IMR-90 (cell line): ENCODE measurements at regions not wholly inside any gene's neighbourhood (a gene's known extent, or its start where the extent isn't known, plus 50 kb on each side); places are given as distances from the start of the nearest gene placed in this dataset.

ENCODE experiments used
- ATAC-seq: fragments of 200-7000 bp; cut with Tn5 transposase; 2 replicates; pipeline ENCODE4 v1.9.1; 2020; ENCODE audit warnings: low read depth, mild to moderate bottlenecking, moderate library complexity
- BruUV-seq: library from RNA; stranded (reverse); fragments of 400-500 nt; replicated peaks from 2 replicates; lab custom pipeline; 2021; lab: Mats Ljungman, UMichigan
- CTCF ChIA-PET: fragments of 300-600 bp; formaldehyde crosslinking; extraction: SDS; loops from one replicate; lab custom pipeline; 2021; ENCODE audit warnings: antibody characterized with exemption; lab: Yijun Ruan, JAX
- POLR2A ChIA-PET: fragments of 300-600 bp; sonication (Branson Sonifier 250); formaldehyde crosslinking; loops from one replicate; lab custom pipeline; 2022; ENCODE audit warnings: antibody characterized with exemption; ENCODE audit not compliant: unreplicated experiment; lab: Charles Lee
- DNase-seq: peaks from one replicate; pipeline ENCODE4 v3.0.0; 2013
- H2AFZ ChIP-seq: replicated peaks from 2 replicates; pipeline ENCODE3; 2013; ENCODE audit warnings: low read length, mild to moderate bottlenecking; ENCODE audit not compliant: poor library complexity
- H2AK5ac ChIP-seq: 2 replicates; pipeline ENCODE4 v1.6.1; 2013; ENCODE audit warnings: low read depth, low read length, inconsistent platforms
- H2AK9ac ChIP-seq: replicated peaks from 2 replicates; pipeline ENCODE3; 2013; ENCODE audit warnings: mild to moderate bottlenecking, low read depth, low read length, moderate library complexity; ENCODE audit not compliant: poor library complexity
- H2BK120ac ChIP-seq: 2 replicates; pipeline ENCODE4 v1.6.1; 2013; ENCODE audit warnings: low read depth, low read length, inconsistent platforms
- H2BK15ac ChIP-seq: 3 replicates; pipeline ENCODE4 v1.6.1; 2013; ENCODE audit warnings: low read depth, low read length, inconsistent platforms
- H2BK20ac ChIP-seq: 2 replicates; pipeline ENCODE4 v1.6.1; 2013; ENCODE audit warnings: low read depth, mild to moderate bottlenecking, inconsistent platforms, low read length, moderate library complexity
- H2BK5ac ChIP-seq: 2 replicates; pipeline ENCODE4 v1.6.1; 2013; ENCODE audit warnings: mild to moderate bottlenecking, low read depth, low read length, inconsistent platforms; ENCODE audit not compliant: poor library complexity, severe bottlenecking
- H3K14ac ChIP-seq: replicated peaks from 2 replicates; pipeline ENCODE4 v1.6.1; 2013; ENCODE audit warnings: low read depth, low read length, inconsistent platforms
- H3K18ac ChIP-seq: 2 replicates; pipeline ENCODE4 v1.6.1; 2013; ENCODE audit warnings: low read depth, low read length, control low read depth
- H3K23ac ChIP-seq: 2 replicates; pipeline ENCODE4 v1.6.1; 2013; ENCODE audit warnings: low read depth, low read length, inconsistent platforms
- H3K27ac ChIP-seq: 2 replicates; pipeline ENCODE4 v1.5.1; 2013; ENCODE audit warnings: mild to moderate bottlenecking, control low read depth, low read length; ENCODE audit not compliant: insufficient read depth
- H3K27me3 ChIP-seq: 2 replicates; pipeline ENCODE4 v1.6.1; 2013; ENCODE audit warnings: low read length; ENCODE audit not compliant: control insufficient read depth, insufficient read depth
- H3K36me3 ChIP-seq: 2 replicates; pipeline ENCODE4 v1.6.1; 2013; ENCODE audit warnings: low read length, mixed read lengths; ENCODE audit not compliant: control insufficient read depth, insufficient read depth
- H3K4ac ChIP-seq: 2 replicates; pipeline ENCODE4 v1.6.1; 2013; ENCODE audit warnings: low read depth, low read length, inconsistent platforms
- H3K4me1 ChIP-seq: 2 replicates; pipeline ENCODE4 v1.6.1; 2013; ENCODE audit warnings: low read length, mixed read lengths; ENCODE audit not compliant: control insufficient read depth, insufficient read depth
- H3K4me2 ChIP-seq: 2 replicates; pipeline ENCODE4 v1.6.1; 2013; ENCODE audit warnings: low read depth, mild to moderate bottlenecking, control low read depth, low read length, moderate library complexity
- H3K4me3 ChIP-seq: 2 replicates; pipeline ENCODE4 v1.5.1; 2013; ENCODE audit warnings: low read depth, mild to moderate bottlenecking, control low read depth, low read length, moderate library complexity; ENCODE audit not compliant: insufficient read depth
- H3K56ac ChIP-seq: 2 replicates; pipeline ENCODE4 v1.6.1; 2013; ENCODE audit warnings: low read length, inconsistent platforms; ENCODE audit not compliant: insufficient read depth; ENCODE audit errors: extremely low read depth
- H3K79me1 ChIP-seq, 2 experiments: 2 replicates each; pipeline ENCODE4 v1.6.1; 2013; ENCODE audit warnings: low read length in 2 of 2, inconsistent platforms in 1 of 2, low read depth in 1 of 2
- H3K9ac ChIP-seq: 2 replicates; pipeline ENCODE4 v1.6.1; 2013; ENCODE audit warnings: low read depth, low read length, control low read depth
- H3K9me1 ChIP-seq: 2 replicates; pipeline ENCODE4 v1.6.1; 2013; ENCODE audit warnings: low read length, inconsistent platforms; ENCODE audit not compliant: insufficient read depth
- H3K9me3 ChIP-seq: 2 replicates; pipeline ENCODE4 v1.6.1; 2013; ENCODE audit warnings: low read length; ENCODE audit not compliant: control insufficient read depth, insufficient read depth
- H4K20me1 ChIP-seq: 2 replicates; pipeline ENCODE4 v1.6.1; 2013; ENCODE audit warnings: low read length, inconsistent platforms; ENCODE audit not compliant: insufficient read depth
- H4K5ac ChIP-seq: 2 replicates; pipeline ENCODE4 v1.6.1; 2013; ENCODE audit warnings: mild to moderate bottlenecking, low read depth, low read length, control low read depth
- H4K8ac ChIP-seq, 2 experiments: 2 replicates each; pipeline ENCODE4 v1.6.1; 2013; ENCODE audit warnings: low read depth in 2 of 2, low read length in 2 of 2, control low read depth in 1 of 2, inconsistent platforms in 1 of 2
- H4K91ac ChIP-seq: 2 replicates; pipeline ENCODE4 v1.6.1; 2013; ENCODE audit warnings: low read depth, low read length, inconsistent platforms; ENCODE audit not compliant: insufficient read depth
- CTCF ChIP-seq: conservative IDR thresholded peaks from 2 replicates; pipeline ENCODE4 v1.5.1; 2012; ENCODE audit warnings: mild to moderate bottlenecking, low read depth, low read length, improper control_type of control experiment
- FOS ChIP-seq: fragments of 150-350 bp; IDR thresholded peaks from 2 replicates; pipeline ENCODE4 v1.6.1; 2016; ENCODE audit warnings: low read depth, low read length
- NFE2L2 ChIP-seq: fragments of 150-350 bp; IDR thresholded peaks from 2 replicates; pipeline ENCODE4 v1.6.1; 2016; ENCODE audit warnings: low read depth, mild to moderate bottlenecking, low read length
- SMC3 ChIP-seq: fragments of 150-350 bp; IDR thresholded peaks from 2 replicates; pipeline ENCODE4 v1.6.1; 2016; ENCODE audit warnings: low read depth, mild to moderate bottlenecking, antibody characterized with exemption, low read length, moderate library complexity
- WGBS, 2 experiments: methylation state at CpG; one replicate each; pipeline versions ENCODE4 v1.1.5 to v1.1.7; 2013; ENCODE audit warnings: missing lambda C conversion rate in 2 of 2; ENCODE audit not compliant: insufficient read length in 1 of 2; ENCODE audit errors: extremely low coverage in 2 of 2; 5-methylcytosine and 5-hydroxymethylcytosine counted together
- dilution Hi-C: fragments of 300-500 bp; cut with HindIII; formaldehyde crosslinking; loops from one replicate; pipeline ENCODE4 v1.14.3; 2018; ENCODE audit warnings: low sequenced_read_pairs; ENCODE audit not compliant: unreplicated experiment
- in situ Hi-C: fragments of 300-500 bp; cut with MboI; formaldehyde crosslinking; loops from 3 replicates; pipeline ENCODE4 v1.14.3; 2019; ENCODE audit warnings: low sequenced_read_pairs, inconsistent platforms, mixed read lengths
- intact Hi-C: fragments of 100-400 bp; cut with micrococcal nuclease; formaldehyde crosslinking; loops from 2 replicates; pipeline ENCODE4 v1.10.0; 2022

DNA sequence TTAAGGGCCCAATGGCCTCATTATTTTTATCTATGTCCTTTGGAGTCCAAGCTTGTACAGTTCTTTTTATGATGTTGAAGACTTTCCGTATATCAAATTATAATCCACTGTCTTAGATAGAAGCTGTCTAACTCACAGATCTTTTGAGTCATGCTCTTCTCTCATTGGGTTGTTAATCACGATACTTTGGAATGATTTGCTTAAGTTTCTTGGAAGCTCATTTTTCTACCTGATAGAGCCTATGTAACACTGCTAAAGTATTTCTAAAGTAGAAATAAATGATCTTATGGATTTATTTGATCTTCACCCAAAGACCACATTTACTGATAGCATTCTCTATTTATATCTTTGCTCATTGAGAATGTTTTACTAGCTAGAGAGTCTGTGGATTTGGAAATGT lies 1554.1 kb downstream of the PLA2G4A start:
- Histone ChIP-seq H3K4ac (no peak overlapping the region), H3K79me1 (no peaks in the 10 kb centered on the region), H3K9me3 (no peaks in the 10 kb centered on the region), H2AFZ (no peak overlapping the region), H3K27me3 (no peaks in the 10 kb centered on the region), H2BK5ac (no peak overlapping the region), H3K36me3 (no peaks in the 10 kb centered on the region), H3K9ac (no peak overlapping the region), H2AK9ac (no peak overlapping the region), H2BK20ac (no peak overlapping the region), H3K4me1 (no peaks in the 10 kb centered on the region), H4K91ac (no peak overlapping the region), H3K4me3 (no peak overlapping the region), H3K27ac (no peak overlapping the region), H4K5ac (no peak overlapping the region), H4K8ac (no peak overlapping the region), H3K23ac (no peak overlapping the region), H2BK120ac (no peak overlapping the region), H4K20me1 (no peaks in the 10 kb centered on the region), H3K18ac (no peak overlapping the region), H2AK5ac (no peak overlapping the region), H3K4me2 (no peak overlapping the region), H3K9me1 (no peaks in the 10 kb centered on the region), H3K56ac (no peak overlapping the region), H2BK15ac (no peak overlapping the region), H3K14ac (no peak overlapping the region)
- no CpG with 5 or more reads among the region's 2 CpGs for WGBS, 2 experiments
- no peak for DNase-seq
- ChIA-PET POLR2A (no interaction called here), CTCF (no interaction called here)
- ATAC-seq = no peak
- TF ChIP-seq CTCF (no peak), SMC3 (no peak), FOS (no peak), NFE2L2 (no peak)
- dilution Hi-C loops (no loop called here), intact Hi-C loops (no loop called here), in situ Hi-C loops (no loop called here)
- BruUV-seq = no TSS peak
